Stimulated activated CD4-positive, alpha-beta T cell treated with anti-CD3 and anti-CD28 coated beads, Interleukin-2, amount 100 ng/mL, for 48 hours (primary cell): ENCODE measurements at regions not wholly inside any gene's neighbourhood (a gene's known extent, or its start where the extent isn't known, plus 50 kb on each side); places are given as distances from the start of the nearest gene placed in this dataset.
"Not testable (repeated sequence)": the region's sequence is repeated elsewhere in the genome, so short reads cannot be mapped to it uniquely, and the experiment has no call there.

Experiments used
- DNase-seq, 2 donors: peaks; one replicate each; pipeline ENCODE4 v3.0.0-alpha.2; 2020

GRCh38 chr2:156700681-156701080 lies 264.5 kb downstream of the GPD2 start:
- DNase-seq, result no peak

DNA sequence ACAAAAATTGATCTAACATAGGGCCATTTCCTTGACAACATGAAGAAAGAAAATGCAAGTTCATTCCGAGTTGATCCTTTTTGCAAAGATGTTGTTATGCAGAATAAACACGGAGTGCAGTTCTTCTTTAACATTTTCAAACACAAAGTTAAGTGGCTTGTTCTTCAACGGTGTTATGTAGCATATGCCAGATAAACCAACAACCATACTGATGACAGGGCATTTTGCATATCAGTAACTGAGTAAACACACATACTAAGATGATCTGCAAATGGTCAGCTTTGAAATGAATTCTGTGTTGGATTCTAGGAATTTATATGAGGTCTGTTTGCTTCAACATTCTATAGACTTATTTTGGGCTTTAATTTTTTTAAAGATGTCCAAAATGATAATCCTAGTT lies 266.4 kb downstream of the GPD2 start:
- no peak for DNase-seq

DNA sequence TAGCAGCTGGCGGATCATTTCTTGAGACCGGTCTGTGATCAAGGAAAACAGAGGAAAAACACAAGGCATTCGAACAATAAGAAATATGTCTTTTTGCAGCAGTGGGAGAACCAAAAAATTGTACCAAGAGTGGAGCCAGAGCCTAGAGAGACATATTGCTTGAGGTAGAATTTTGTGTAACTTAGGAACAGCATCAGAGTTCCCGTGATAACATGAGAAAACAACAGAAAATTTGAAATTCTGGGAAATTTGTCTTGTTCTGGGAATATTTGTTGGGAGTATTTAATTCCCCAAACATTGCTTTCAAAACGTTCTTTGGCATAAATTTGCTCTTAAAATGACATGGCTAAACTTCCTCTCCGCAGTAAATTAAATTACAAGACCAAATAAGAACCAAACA lies 267.5 kb downstream of the GPD2 start:
- DNase-seq, result no peak

DNA sequence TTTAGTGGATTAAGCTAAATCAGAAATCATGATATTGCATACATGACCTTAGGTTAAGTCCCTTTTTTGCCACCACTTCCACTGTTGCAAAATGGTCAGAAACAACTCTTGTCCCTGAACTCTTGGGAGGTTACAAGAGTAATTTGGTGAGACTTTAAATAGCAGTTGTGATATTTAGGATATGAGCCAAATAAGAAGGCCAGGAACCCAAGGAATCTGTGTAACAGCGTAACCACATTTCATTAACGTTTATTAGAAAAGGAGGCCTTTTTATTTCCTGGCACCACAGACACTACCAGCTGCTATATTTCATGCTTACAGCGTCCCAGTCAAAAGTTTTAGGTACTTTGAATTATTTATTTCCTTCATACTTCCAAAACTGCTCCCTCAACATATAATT lies 268.0 kb downstream of the GPD2 start:
- no peak for DNase-seq

GRCh38 chr2:156704617-156705016 lies 268.4 kb downstream of the GPD2 start:
- no peak for DNase-seq

GRCh38 chr2:156706576-156706975 lies 270.4 kb downstream of the GPD2 start:
- no peak for DNase-seq

DNA sequence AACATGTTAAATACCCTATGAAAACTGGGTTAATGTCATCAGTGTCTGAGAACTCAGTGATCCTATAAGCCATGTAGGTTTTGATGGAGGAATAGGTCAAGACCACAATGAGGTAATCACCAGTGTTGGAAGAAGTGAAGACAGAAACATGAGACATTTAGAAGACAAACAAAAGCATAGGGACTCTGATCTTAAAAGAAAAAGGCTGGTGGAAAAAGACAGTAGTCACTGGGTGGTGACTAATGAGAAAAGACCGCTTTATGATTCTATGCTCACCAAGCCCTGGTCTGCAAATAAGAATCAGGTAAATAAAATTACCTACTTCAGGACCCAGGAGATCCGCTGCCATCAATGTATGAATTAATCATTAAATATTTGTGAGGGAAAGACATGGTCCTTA lies 271.9 kb downstream of the GPD2 start:
- DNase-seq, result no peak

DNA sequence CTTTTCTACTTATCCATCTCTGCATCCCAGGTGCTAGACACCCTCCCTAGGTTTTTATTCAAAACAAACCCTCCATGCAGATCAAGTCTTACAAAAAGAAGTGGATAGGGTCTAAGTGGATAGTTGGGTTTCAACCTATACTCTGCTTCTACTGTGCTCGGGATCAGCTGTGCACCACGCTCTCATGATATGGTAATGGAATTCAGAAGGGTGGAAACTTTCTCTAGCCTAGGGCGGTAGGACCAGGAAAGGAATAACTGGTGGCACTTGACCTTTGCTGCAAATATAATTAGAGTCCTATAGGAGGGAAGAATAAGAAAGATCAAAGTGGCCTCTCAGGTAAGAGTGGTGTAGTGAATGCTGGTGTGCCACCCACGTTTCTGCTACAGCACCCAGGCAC lies 272.9 kb downstream of the GPD2 start:
- no peak for DNase-seq

- DNase-seq, result no peak
Observed at GRCh38 chr2:156719036-156719435, 282.9 kb downstream of the GPD2 start.

DNA sequence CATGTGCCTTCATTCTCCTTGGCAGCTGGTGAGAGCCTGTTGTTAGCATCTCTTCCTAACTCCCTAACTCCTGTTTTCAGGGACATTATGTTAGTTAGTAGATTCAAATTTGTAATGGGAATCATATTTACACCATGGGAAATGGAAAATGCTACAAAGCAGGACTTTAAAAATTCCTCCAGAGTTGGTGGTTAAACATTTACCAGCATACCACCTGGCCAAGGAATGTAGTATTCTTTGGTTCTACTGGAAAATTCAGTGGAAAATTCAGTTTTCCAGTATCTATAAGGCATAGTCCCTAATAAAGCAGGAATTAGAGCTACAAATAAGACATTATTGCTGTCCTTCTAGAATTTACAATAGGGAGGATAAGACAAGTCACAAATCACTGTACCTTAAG lies 291.7 kb downstream of the GPD2 start:
- no peak for DNase-seq

GRCh38 chr2:156728328-156728727 lies 292.1 kb downstream of the GPD2 start:
- no peak for DNase-seq

DNA sequence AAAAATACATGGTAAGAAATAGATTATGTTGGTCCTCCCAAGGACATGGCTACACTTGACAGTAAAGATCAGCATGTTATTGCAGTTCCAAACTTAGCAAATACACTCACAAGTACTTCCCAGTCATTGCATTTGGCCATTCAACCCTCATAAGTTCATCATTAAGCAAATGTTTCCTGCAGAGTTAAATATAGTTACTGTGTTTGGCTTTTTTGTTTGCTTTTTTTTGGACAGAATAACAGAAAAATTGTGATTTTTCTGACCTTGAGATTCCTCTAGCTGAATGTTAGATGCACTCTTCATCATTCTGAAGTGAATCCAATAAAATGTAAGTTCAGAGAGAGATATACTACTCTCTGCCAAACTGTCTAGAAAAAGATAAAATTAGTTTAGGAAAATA lies 295.3 kb downstream of the GPD2 start:
- no peak for DNase-seq

DNA sequence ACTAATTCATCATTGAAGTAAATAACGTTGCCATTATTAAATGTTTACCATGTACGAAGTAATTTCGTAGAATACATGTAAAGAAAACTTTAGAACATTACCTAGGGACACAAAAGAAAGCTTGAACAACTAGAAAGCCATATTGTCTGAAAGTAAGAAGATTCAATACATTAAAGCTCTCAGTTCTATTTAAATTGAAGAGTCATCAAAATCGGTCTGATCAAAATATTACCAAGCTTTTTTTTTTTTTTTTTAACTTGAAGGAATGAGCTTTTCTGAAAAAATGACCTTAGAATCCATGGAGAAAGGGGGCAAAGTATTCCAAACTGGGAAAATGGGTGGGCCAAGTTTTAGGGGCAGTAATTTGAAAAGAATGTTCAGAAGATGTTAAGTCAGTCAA lies 300.8 kb downstream of the GPD2 start:
- no peak for DNase-seq

- DNase-seq, result no peak
Observed at GRCh38 chr2:156739301-156739700, 303.1 kb downstream of the GPD2 start.

DNA sequence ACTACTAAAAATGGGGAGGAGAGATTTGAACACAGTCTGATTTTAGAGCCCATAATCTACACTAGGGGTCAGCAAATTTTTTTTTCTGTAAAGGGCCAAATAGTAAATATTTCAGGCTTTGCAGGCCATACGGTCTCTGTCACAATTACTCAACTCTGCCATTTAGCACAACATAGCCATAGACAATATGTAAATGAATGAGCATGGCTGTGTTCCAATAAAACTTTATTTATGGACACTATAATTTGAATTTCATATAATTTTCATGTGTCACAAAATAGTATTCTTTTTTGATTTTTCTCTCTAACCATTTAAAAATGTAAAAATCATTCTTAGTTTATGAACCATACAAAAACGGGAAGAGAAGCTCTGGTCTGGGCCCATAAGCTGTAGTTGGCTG lies 309.4 kb downstream of the GPD2 start:
- DNase-seq, result no peak

DNA sequence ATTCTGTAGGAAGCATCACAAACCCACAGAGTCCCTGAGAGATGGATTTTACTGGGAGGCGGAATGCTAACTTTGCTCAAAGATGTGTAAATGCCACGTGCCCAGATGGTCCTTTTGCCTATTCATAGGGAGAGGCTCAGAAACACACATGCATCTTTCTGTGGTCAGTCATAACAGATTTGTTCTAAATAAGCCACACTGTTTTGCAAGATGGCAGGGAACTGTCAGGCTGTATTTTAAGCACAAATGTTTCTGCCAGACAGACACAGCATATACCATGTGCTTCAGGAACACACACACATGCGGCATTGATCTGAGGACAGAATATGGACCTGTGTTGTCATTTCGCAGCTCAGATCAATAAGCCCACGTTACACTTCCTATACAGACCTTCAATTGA lies 312.0 kb downstream of the GPD2 start:
- no peak for DNase-seq

DNA sequence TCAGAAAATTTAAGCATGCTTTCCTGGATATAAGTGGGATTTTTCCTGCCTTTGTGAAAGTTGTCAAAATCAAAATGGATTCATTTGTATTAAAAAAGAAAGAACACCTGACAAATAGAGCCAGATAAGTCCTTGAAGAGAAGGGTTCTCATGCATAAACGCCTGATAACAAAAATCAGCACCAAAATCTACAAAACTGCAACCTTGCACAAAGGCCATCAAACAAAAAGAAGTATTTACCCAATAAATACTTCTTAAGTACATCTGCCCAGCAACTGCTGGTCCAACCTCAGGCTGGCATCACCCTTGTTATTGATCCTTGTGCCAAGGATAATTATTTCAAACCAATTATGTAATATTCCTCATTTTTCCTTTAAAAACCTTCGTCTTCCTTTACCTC lies 315.9 kb downstream of the GPD2 start:
- DNase-seq, result no peak

DNA sequence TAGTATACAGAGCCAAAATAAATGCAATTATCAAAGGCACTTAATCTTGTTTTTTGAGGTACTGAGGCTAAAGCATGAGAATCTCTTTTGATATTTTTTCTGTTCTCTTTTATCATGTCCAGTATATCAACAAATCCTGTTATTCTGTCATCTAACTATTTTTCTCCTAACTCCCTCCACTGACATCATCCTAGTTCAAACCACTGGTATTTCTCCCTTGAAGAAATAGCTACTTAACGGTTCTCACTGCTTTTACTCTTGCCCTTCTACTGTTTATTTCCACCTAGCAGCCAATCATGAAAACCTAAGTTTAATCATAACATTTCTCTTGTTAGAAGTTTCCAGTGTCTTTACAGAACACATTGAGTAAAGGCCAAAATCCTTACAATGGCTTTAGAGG lies 317.6 kb downstream of the GPD2 start:
- no peak for DNase-seq

GRCh38 chr2:156756516-156756915 lies 320.3 kb downstream of the GPD2 start:
- no peak for DNase-seq

- no peak for DNase-seq
Observed at GRCh38 chr2:156763174-156763573, 327.0 kb downstream of the GPD2 start.

- DNase-seq, result no peak
Observed at GRCh38 chr2:156765043-156765442, 328.9 kb downstream of the GPD2 start.

DNA sequence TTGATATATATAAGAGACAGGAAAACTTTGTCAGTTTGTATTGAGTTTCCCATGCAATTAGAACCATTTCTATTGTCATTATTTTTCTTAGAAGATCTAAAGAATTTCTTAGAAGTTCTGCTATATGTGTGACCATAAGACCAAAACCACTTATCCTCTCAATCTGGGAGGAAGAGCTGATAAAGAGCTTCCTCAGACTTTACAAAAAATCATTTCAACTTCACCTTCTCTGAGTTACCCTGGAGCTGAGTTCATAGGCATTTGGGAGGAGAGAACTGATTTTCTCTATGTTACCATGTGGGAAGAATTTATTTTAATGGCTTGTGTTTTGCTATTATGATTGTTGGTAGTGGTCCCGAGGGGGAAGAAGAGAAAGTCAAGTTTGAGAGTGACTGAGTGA lies 329.3 kb downstream of the GPD2 start:
- no peak for DNase-seq

GRCh38 chr2:156769802-156770201 lies 333.6 kb downstream of the GPD2 start:
- DNase-seq, result no peak

DNA sequence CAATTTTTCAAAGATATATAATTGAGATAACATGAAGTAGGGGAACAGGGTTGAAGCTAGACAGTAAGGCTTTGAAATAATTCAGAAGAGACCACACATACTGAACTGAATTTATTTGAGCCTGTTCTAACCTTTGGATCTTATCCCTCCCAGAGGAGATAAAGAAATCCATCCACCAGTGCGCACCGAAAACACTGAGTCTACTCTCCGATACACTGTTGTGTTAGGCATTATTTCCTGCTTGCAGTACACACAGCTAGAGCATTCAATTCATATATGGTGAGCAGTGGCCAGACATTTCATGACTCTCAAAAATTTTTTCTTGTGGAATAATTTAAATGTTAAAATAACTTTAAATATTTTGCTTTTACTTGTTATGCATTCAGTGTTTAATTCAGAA lies 342.7 kb downstream of the GPD2 start:
- DNase-seq, result no peak

GRCh38 chr2:156779416-156780120 lies 343.4 kb downstream of the GPD2 start:
- no peak for DNase-seq

- DNase-seq, result not testable (repeated sequence)
Observed at GRCh38 chr2:156781677-156782076, 345.5 kb downstream of the GPD2 start.
